B cell (primary cell): ENCODE measurements at regions not wholly inside any gene's neighbourhood (a gene's known extent, or its start where the extent isn't known, plus 50 kb on each side); places are given as distances from the start of the nearest gene placed in this dataset.
"Not testable (repeated sequence)": the region's sequence is repeated elsewhere in the genome, so short reads cannot be mapped to it uniquely, and the experiment has no call there.

Experiments used
- CTCF ChIP-seq: fragments of 200-600 bp; IDR thresholded peaks from one replicate; pipeline ENCODE4 v1.8.0; 2022; ENCODE audit warnings: antibody characterized with exemption, mild to moderate bottlenecking
- EZH2 ChIP-seq: IDR thresholded peaks from 2 replicates; pipeline ENCODE4 v1.6.1; 2012; ENCODE audit warnings: borderline replicate concordance, low read depth, mild to moderate bottlenecking, moderate library complexity, low read length; ENCODE audit not compliant: insufficient read depth, poor library complexity, severe bottlenecking

- TF ChIP-seq CTCF, EZH2: not testable (repeated sequence)
Measured at GRCh38 chr13:44845281-44846058, 143.8 kb downstream of the NUFIP1 start.
